Limb (tissue), 2 donors: ENCODE measurements at regions not wholly inside any gene's neighbourhood (a gene's known extent, or its start where the extent isn't known, plus 50 kb on each side); places are given as distances from the start of the nearest gene placed in this dataset.
"Not testable (repeated sequence)": the region's sequence is repeated elsewhere in the genome, so short reads cannot be mapped to it uniquely, and the experiment has no call there.

Experiments used
- DNase-seq, 2 donors: peaks; one replicate each; pipeline ENCODE4 v3.0.0-alpha.2; 2016; ENCODE audit errors: extremely low spot score in 2 of 2

DNA sequence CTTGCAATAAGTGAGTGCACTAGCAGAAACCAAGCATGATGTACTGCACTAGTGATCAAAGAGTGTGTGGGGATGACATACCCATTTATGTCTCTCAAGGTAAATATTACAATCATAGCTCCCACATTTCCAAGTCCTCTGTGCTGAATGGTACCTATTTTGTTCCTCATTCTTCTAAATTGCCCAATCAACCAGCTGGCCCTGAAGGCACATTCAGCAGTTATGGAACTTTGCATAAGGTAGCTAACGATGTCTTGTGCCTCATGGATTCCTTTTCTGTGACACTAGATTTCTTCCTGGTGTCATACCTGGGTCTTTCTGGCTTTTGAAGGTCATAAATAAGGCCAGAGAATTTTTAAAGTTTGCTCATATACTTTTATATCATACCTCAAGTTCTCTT lies 963.0 kb downstream of the SLC4A3 start:
- DNase-seq, result no peak

DNA sequence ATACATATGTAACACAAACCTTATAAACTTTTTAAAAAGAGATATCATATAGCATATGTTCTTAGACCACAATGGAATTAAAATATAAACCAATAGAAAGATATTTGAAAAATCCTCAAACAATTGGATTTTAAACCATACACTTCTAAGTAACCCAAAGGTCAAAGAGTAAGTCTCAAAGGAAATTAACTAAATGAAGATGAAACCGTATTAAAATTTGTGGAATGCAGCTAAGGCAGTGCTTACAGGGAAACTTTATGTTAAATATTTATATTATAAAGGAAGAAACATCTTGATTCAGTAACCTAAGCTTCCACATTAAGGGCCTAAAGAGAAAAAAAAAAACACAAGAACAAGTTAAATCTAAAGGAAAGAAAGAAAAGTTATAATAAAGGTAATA lies 966.1 kb downstream of the SLC4A3 start:
- no peak for DNase-seq

DNA sequence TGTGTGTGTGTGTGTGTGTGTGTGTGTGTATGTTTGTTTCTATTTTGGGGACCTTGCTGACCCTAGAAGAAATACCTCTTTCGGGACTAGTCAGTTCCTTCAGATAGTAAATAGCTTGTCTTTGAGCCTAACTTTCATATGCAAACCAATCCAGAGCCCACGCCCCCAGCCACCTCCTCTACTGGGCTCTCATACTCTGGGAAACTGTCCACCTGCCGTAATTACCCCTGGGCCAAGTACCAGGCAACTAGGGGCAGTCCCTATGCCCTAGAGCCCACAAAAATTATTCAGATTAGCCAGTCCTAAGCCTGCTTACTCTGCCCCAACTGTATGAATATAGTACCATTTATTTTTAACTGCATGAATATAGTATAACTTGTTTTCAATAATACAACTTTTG lies 970.4 kb downstream of the EPHA4 start:
- no peak for DNase-seq

DNA sequence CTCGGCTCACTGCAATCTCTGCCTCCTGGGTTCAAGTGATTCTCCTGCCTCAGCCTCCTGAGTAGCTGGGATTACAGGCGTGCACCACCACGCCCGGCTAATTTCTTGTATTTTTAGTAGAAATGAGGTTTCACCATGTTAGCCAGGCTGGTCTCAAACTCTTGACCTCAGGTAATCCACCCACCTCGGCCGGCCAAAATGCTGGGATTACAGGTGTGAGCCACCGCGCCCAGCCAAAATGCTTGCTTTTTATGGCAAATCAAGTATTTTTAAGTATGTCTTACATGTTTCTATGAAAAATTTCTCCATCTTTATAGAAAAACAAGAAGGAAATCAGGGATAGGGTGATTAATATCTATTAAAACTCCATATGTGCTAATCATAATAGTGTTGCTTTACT lies 959.1 kb downstream of the EPHA4 start:
- DNase-seq, result not testable (repeated sequence)

DNA sequence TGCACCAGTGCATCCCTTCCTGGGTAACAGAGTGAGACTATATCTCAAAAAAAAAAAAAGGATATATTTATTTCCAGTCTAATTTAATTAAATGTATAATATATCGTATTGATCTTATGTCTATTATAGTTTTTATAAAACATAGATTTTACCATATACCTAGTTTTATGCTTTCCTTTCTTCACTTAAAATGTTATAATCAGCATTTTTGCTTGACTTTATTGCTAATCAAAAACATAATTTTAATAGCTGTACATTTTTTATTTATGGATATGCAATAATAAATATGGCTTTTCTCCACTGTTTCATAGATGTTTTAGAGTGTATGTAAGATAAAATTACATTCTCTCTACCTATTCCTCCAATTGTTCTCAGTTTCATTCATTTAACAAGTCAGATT lies 958.0 kb downstream of the EPHA4 start:
- DNase-seq, result no peak

DNA sequence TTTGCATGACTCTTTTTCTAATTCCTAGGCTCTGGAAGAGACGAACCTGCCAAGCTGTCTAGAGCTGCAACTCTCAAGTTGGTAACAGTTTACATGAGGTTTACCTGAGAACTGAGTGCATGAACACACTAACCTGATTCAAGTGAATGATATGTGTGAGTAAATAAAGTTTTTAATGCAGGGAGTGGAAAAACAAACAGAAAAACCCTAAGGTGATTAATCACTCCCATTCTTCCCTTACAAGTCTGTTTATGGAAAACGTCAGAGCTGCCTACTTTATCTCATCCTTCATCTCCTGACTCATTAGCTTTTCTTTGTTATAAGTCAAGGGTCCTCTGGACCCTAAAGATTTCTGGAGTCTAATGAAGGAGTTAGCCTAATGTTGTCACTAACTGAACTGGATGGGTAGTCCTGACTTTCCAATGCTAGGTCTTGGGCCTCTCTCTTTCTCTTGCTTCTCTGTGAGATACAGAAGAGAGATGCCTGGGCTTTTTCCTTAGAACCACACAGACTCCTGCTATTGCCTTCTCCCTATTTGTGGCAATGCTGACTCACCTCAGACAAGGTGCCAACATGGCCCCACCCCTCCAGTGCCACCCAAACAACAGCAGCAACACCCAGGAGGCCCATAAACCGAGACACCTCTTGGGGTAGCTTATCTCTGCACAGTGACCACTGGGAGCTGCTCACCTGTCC lies 952.4 kb downstream of the EPHA4 start:
- DNase-seq, result no peak

DNA sequence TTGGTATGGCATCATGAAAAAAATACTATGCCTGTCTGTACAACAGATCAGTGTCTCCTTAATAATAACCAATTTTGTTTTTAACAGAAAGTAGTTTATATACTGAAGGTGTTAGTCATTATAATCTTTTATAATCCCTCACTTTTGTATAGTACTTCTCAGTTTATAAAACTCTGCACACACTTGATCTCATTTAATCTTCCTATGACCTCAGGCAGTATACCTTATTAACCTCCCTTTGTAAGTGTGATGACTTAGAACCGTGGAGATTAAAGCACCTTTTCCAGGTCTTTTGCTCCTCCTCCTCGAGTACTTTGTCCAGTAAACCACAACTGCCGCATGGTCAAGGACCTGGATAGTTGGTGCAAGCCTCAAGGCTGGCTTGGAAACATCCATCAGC lies 945.5 kb downstream of the EPHA4 start:
- DNase-seq, result no peak

DNA sequence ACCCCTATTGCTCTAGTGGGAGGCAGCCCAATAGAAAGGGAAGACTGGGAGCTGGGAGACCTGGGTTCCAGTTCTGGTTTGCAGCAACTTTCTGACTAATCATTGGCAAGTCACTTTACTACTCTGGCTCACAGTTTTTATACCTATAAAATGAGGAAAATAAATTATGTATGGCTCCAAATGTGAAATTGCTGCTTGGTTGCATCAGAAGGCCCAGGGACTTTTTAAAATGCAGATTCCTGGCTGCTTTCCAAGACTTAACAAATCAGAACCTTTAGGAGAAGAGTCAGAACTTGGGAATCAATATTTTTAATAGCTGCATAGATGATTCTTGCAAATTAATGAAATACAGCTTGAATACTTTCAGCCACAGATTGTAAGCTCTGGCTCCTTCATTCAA lies 943.9 kb downstream of the EPHA4 start:
- no peak for DNase-seq

DNA sequence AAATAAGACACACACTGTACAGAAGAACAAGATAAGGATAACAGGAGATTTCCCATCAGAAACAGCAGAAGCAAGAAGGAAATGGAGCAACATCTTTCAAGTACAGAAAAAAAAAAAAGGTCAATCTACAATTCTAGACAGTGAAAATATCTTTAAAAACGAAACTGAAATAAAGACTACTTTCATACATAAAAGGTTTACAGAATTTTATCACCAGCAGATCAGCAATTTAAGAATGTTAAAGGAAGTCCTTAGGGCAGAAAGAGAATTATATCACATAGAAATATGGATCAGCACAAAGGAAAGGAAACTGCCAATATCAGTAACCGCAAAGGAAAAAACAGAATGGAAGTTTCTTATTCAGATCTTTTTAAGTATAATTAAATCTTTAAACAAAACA lies 931.0 kb downstream of the EPHA4 start:
- no peak for DNase-seq

DNA sequence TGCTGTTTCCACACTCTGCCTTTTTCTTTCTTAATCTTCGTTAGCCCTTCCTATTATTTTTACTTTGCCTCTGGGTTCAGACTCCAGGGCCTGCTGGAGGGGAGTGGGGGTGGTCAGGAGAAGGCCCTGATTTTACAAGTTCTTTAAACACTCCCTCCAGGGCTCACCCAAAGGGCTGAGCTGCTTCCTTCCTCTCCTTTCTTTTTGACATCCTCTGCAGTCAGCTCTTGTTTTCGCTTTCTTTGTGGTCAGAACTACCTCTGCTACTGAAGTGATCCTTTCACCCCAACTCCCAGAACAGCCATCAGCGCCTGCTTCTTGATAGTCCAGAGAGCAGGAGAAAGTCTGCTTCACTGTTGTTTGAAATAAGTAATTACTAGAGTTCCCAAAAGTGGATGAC lies 925.7 kb downstream of the EPHA4 start:
- no peak for DNase-seq

DNA sequence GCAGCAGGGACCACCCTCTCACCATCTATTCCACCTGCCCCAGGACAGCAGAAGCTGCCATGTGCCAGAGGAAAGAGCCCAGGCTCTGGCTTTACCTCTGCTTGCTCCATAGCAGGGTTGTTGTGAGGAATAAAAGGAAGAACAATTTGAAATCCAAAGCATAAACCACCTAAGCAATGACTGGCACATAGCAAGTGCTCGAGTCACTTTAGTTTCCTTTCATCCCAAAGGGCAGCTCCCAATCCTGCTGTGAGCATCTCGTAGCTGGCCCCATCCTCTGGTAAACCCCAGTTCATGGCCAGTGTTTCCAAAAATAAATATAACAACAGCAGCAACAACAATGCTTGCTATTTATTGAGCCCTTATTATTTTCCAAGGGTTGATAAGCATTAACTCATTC lies 923.5 kb downstream of the EPHA4 start:
- DNase-seq, result no peak

DNA sequence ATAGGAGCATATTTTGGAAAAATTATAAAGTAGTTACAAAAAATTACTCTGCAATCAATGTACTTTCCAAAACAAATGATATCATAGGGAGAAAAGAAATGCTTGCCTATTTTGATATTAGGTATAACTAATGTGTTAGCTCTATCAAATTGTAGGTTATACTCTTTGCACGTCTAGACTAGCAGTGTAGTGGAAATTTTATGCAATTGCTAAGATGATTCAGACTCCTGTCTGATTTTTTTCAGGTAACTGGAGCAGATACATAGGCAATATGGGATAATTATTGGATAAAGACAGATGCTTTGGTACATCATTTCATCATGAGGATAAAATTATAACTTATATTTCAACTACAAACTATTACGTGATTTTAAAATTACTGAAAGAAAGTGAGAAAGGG lies 918.3 kb downstream of the EPHA4 start:
- DNase-seq, result no peak

DNA sequence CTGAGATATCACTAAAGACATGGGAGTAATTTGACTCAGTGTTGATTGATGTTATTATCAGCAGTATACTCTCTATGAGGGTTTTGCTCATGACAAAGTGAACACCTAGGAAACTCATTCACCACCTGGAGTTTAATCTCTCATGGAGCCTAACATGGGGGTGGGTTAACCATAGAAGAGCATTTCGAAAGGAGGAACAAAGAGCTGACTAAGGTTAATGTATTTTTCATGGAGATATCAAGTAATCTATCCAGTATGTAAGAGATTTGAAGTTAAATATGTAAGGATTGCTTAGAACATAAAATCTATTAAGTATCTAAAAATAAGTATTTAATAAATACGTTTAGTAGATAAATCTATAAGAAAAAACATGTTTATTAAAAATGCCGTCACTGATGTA lies 917.8 kb downstream of the EPHA4 start:
- DNase-seq, result no peak

DNA sequence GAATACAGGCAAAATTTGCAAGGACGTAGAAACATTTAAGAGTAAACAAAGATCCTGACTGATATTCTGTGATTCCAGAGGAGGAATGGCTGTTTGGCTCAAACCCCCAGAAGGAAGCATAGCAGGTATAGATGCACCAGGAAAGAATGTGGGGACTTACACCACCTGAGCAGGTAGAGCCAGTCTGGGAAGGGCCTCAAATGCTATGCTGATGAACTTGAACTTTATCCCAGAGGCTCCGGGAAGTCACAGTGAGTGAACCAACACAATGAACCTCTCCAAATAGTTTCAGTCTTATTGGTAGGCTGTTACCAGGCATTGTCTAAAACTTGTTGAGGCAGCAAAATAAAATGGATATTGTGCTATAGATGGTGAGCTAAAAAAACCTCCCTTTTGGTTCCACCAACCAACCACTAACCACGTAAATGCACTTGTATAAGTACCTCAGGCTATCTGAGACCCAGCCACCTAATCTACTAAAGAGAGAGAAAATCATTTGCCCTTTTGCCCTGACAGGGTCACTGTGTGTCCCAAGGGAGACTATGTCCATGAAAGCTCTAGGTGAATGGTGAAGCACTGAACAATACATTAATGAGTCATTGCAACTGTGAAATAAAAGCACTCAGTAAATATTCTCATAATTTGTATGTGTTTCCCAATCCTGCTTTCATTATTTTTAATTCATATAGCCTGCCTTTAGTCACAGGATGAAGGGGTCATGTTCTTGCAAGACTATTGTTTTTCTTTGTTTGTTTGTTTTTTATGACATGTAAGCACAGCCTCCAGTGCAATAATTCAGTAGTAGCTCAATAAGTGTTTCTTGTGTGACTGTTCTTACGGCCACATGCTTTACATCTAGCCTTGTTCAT lies 911.6 kb downstream of the EPHA4 start:
- DNase-seq, result no peak

DNA sequence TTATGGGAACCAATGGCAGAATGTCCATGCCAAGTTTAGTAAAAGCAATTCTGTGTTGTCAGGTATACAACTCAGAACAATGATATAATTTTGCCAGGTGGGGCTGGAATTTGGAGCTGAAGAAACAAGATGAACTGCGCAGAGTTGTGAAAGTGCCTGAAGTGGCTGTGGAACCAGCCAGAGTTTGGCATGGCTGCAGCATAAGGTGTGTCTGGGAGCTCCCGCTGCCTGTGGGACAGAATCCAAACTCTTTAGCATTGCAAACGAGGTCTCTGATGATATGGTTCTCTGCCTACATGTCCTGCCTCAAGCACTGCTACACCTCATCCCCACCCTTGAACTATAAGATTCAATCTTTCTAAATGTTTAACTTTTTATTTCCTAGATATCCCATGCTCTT lies 909.7 kb downstream of the EPHA4 start:
- DNase-seq, result no peak

DNA sequence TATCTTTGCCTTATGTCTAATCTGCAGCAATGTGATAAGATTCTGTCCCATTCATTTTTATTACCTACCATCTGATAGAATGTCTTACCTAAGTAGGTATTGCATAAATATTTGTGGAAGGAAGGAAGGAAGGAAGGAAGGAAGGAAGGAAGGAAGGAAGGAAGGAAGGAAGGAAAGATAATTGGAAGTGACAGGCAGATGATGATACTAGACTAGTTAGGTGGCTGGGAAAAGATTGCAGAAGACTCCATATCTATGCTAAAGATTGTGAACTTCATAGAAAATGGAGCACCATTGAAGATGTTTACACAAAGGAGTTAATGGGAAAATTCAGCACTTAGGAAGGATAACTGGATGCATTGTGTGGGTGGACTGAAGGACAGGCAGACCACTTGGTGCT lies 909.0 kb downstream of the EPHA4 start:
- no peak for DNase-seq

DNA sequence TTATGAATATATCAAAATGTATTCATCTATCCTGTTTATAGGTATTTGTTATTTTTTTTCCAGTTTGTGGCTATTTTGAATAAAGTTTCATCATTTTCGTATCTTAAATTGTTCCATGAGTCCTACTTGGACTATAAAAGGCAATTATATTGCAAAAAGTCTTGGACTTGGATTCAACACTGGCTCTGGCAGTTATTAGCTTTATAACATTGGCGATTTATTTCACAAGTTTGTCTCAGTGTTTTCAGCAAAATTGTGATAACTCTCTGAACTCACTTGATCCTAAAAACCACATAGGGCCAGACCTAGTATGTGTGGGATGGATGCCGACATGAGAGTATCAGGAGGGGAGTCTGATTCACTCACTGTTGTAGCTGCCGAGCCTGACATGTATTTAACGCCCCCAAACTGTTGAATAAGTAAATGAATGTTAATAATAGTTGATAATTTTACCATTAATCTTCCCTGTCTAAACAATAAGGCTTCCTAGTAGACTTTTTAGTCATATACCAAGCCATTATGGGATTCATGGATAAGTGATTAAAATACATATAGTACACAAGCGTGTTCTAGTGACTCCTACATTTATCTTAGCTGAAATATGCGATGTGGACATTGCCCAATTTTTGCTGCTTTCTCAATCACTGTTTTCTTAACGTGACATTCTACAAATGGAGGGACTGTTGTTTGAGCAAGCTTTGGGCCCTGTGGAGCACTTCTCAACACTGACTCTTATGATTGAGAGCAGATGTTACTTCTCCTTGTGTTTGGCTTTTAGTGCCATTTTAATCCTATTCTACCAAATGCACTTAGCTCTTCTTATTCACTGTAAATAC lies 907.6 kb downstream of the EPHA4 start:
- no peak for DNase-seq

DNA sequence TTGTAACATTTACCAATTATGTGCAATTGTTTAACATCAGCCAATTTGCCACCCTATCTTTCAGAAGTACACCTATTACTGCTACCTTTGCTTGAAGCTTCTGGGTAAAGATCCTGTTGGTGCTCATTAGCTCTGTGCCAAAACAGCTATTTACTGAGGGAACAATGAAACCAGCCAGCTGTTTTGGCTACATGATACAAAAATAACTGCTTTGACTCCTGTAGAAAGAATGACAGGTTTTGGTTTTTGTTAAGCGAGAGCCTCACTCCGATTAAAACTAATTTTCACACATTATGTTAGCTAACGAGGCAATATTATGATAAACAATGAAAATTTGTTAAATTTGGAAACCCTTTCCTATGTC lies 907.0 kb downstream of the EPHA4 start:
- no peak for DNase-seq

DNA sequence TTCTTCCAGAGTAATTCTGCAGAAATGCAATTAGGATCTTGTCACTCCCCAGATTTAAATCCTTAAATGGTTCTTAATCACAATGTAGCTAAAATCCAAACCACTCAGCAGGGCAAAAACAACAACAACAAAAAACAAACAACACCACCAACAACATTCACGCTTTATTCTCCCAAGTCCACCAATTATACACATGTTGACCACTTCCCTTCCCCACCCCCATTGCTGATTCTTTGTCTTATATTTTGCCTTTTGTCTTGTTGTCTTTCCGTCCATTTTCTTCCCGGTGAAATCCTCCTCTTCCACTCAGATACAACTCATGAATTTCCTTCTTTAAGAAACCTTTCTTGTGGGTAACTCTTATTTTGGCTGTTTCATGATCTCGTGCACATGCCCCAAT lies 902.8 kb downstream of the EPHA4 start:
- DNase-seq, result no peak

DNA sequence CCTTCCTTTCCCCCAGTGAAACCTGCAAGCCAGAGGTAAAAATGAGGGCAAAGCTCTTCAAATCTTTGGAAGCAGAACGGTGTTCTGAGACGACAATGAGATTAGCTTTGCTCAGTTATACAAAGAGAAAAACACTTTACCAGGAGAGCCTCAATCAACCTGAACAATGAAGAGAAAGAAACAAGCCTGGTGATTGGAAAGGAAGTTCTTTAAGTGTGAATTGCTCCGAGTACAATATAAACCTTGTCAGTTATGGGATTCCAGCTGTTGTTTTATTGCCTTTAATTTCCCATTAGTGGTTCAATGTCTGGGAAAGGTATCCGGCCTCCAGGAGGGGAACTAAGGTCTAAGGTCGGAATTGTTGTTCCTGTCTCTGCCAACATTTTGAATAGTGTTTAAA lies 901.6 kb downstream of the EPHA4 start:
- no peak for DNase-seq

DNA sequence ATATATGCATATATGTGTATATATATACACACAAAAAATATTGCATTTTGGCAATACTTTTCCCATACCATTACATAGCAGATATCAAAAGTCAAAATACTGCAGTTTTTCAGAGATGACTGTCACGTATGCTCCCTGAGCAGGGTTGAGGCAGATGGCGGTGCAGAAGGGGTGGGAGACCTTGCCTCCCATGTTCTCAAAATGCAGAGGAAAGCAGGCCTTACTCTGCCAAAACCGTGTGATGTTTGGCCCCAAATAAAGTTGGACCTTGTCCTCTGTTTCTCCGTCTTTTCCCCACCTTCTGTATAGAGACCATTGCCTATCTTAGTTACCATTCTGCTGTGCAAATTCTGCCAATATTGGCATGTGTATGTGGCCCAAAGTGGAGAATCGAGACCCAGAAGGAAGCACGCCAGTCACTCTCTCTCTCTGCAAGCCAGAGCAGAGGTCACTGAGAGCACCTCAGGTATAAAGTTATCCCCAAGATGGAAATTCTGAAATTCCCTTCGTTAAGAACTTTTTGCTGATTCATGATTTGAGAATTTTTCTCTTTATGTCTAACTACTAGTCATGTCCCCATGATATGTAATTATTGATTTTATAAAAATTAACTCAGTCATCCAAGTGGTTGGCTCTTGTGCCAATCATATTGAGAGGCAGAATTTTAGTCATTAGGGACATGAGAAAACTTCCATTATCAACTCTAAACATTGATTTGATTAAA lies 898.8 kb downstream of the EPHA4 start:
- DNase-seq, result no peak

DNA sequence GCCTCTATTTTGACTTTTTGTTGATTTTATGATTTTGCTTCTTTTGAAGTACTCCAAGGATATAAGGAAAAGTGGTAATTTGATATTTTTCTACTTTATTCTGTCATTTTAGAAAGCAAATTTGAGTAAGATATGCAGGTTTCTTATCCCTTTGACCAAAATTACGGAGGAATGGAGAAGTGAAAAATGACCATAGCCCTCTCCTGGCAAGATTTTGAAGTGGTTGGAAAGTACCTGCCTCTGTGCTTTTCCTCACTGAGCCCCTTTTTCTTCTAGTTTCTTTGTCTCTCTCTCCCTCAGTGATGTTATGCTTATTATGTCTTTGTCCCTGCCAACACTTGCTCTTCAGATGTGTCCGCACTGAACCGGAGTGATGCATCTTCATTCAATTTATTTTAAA lies 898.1 kb downstream of the EPHA4 start:
- no peak for DNase-seq
